H1 (cell line): ENCODE measurements at regions not wholly inside any gene's neighbourhood (a gene's known extent, or its start where the extent isn't known, plus 50 kb on each side); places are given as distances from the start of the nearest gene placed in this dataset.

Source experiments
- CTCF ChIA-PET: fragments of 300-600 bp; sonication (Branson Sonifier 250); formaldehyde crosslinking; loops from one replicate; lab custom pipeline; 2021; ENCODE audit not compliant: partially characterized antibody; lab: Charles Lee
- POLR2A ChIA-PET: fragments of 300-600 bp; sonication (Branson Sonifier 250); formaldehyde crosslinking; loops from one replicate; lab custom pipeline; 2021; ENCODE audit warnings: inconsistent platforms; ENCODE audit not compliant: partially characterized antibody; lab: Charles Lee
- DNase-seq, 2 experiments: peaks; one replicate each; pipeline versions ENCODE4 v3.0.0 to v3.0.0-alpha.2; 2010 to 2022; ENCODE audit warnings: low spot score in 2 of 2, low read depth in 1 of 2, mixed read lengths in 1 of 2
- FAIRE-seq: peaks from 2 replicates; lab custom pipeline; 2011; peaks lifted over from hg19 to GRCh38; lab: Jason Lieb, UNC
- H2AFZ ChIP-seq: 2 replicates; pipeline ENCODE4 v1.8.1; 2012; ENCODE audit warnings: low read length, inconsistent platforms
- H2AK5ac ChIP-seq: 2 replicates; pipeline ENCODE4 v1.6.1; 2013; ENCODE audit warnings: low read depth, low read length
- H2BK120ac ChIP-seq: replicated peaks from 2 replicates; pipeline ENCODE3; 2013; ENCODE audit warnings: low read depth, low read length, inconsistent platforms
- H2BK12ac ChIP-seq: 2 replicates; pipeline ENCODE4 v1.6.1; 2013; ENCODE audit warnings: low read depth, low read length
- H2BK15ac ChIP-seq: 2 replicates; pipeline ENCODE4 v1.6.1; 2013; ENCODE audit warnings: low read length
- H2BK20ac ChIP-seq: 2 replicates; pipeline ENCODE4 v1.6.1; 2013; ENCODE audit warnings: low read length
- H2BK5ac ChIP-seq: 2 replicates; pipeline ENCODE4 v1.6.1; 2013; ENCODE audit warnings: low read depth, low read length
- H3K14ac ChIP-seq: 2 replicates; pipeline ENCODE4 v1.6.1; 2013; ENCODE audit warnings: inconsistent platforms; ENCODE audit not compliant: insufficient read length
- H3K18ac ChIP-seq: 2 replicates; pipeline ENCODE4 v1.6.1; 2013; ENCODE audit warnings: low read length; ENCODE audit errors: extremely low read depth
- H3K23ac ChIP-seq: 2 replicates; pipeline ENCODE4 v1.6.1; 2013; ENCODE audit warnings: inconsistent platforms; ENCODE audit not compliant: insufficient read length
- H3K23me2 ChIP-seq: 2 replicates; pipeline ENCODE4 v1.6.1; 2013; ENCODE audit warnings: low read depth, low read length
- H3K27ac ChIP-seq: 2 replicates; pipeline ENCODE4 v1.6.1; 2011; ENCODE audit warnings: low read depth, low read length, inconsistent platforms
- H3K27me3 ChIP-seq, 4 experiments: replicated peaks in 1 of 4; 1 replicate in 1 of 4; 2 replicates in 3 of 4; pipeline versions ENCODE4 v1.6.1 to v1.8.1; 2011 to 2013; ENCODE audit warnings: low read length in 3 of 4, mild to moderate bottlenecking in 3 of 4, inconsistent platforms in 2 of 4, mixed read lengths in 2 of 4, moderate library complexity in 1 of 4; ENCODE audit not compliant: control insufficient read depth in 3 of 4, insufficient read depth in 3 of 4; ENCODE audit errors: extremely low read depth in 1 of 4
- H3K36me3 ChIP-seq, 4 experiments: 2 replicates each; pipeline versions ENCODE4 v1.6.1 to v1.8.1; 2011 to 2013; ENCODE audit warnings: mild to moderate bottlenecking in 4 of 4, low read length in 3 of 4, moderate library complexity in 2 of 4, control low read depth in 1 of 4, inconsistent platforms in 1 of 4; ENCODE audit not compliant: insufficient read depth in 4 of 4, control insufficient read depth in 2 of 4
- H3K4ac ChIP-seq: replicated peaks from 2 replicates; pipeline ENCODE3; 2013; ENCODE audit warnings: low read length, low read depth, mixed read lengths, inconsistent platforms; ENCODE audit not compliant: insufficient read length
- H3K4me1 ChIP-seq, 4 experiments: replicated peaks in 1 of 4; 1 replicate in 1 of 4; 2 replicates in 3 of 4; pipeline versions ENCODE4 v1.6.1 to v1.8.1; 2011 to 2013; ENCODE audit warnings: low read length in 3 of 4, inconsistent platforms in 2 of 4, mixed read lengths in 1 of 4; ENCODE audit not compliant: insufficient read depth in 4 of 4, control insufficient read depth in 3 of 4
- H3K4me2 ChIP-seq, 2 experiments: 2 replicates each; pipeline versions ENCODE4 v1.6.1 to v1.8.1; 2011 to 2013; ENCODE audit warnings: low read depth in 2 of 2, low read length in 2 of 2, control low read depth in 1 of 2, inconsistent platforms in 1 of 2, mild to moderate bottlenecking in 1 of 2; ENCODE audit not compliant: insufficient read depth in 1 of 2
- H3K4me3 ChIP-seq, 4 experiments: fragments of 200-600, 300-600 bp in 1 of 4; sonication (generic), shearing (Covaris generic), sonication (Bioruptor Twin) in 1 of 4; 2 replicates each; pipeline versions ENCODE4 v1.5.1 to v1.8.1; 2011 to 2016; ENCODE audit warnings: low read length in 4 of 4, low read depth in 3 of 4, control low read depth in 2 of 4, inconsistent platforms in 2 of 4, mild to moderate bottlenecking in 2 of 4, mixed read lengths in 1 of 4, moderate library complexity in 1 of 4; ENCODE audit not compliant: insufficient read depth in 2 of 4; ENCODE audit errors: extremely low read depth in 1 of 4
- H3K56ac ChIP-seq: replicated peaks from 2 replicates; pipeline ENCODE3; 2013; ENCODE audit warnings: low read depth, mild to moderate bottlenecking, mixed read lengths, low read length, inconsistent platforms; ENCODE audit not compliant: insufficient read length
- H3K79me1 ChIP-seq: 2 replicates; pipeline ENCODE4 v1.6.1; 2013; ENCODE audit warnings: low read depth, low read length, control low read depth
- H3K79me2 ChIP-seq, 2 experiments: 2 replicates each; pipeline versions ENCODE4 v1.6.1 to v1.8.1; 2012 to 2013; ENCODE audit warnings: low read length in 2 of 2, mild to moderate bottlenecking in 2 of 2, inconsistent platforms in 1 of 2; ENCODE audit not compliant: insufficient read depth in 2 of 2, control insufficient read depth in 1 of 2
- H3K9ac ChIP-seq, 4 experiments: replicated peaks in 1 of 4; 1 replicate in 1 of 4; 2 replicates in 3 of 4; pipeline versions ENCODE4 v1.6.1 to v1.8.1; 2011 to 2013; ENCODE audit warnings: low read depth in 3 of 4, low read length in 3 of 4, control low read depth in 2 of 4, mild to moderate bottlenecking in 2 of 4, moderate library complexity in 2 of 4, inconsistent platforms in 1 of 4; ENCODE audit errors: extremely low read depth in 1 of 4
- H3K9me3 ChIP-seq, 2 experiments: 2 replicates each; pipeline versions ENCODE4 v1.6.1 to v1.8.1; 2012 to 2013; ENCODE audit warnings: mild to moderate bottlenecking in 2 of 2, moderate library complexity in 2 of 2, control low read depth in 1 of 2, inconsistent platforms in 1 of 2, low read depth in 1 of 2, low read length in 1 of 2, mixed read lengths in 1 of 2; ENCODE audit not compliant: insufficient read depth in 2 of 2
- H4K20me1 ChIP-seq, 2 experiments: replicated peaks in 1 of 2; 2 replicates each; pipeline versions ENCODE3 to v1.8.1; 2011 to 2013; ENCODE audit warnings: inconsistent platforms in 2 of 2, low read length in 2 of 2, mild to moderate bottlenecking in 1 of 2; ENCODE audit not compliant: insufficient read depth in 2 of 2, control insufficient read depth in 1 of 2
- H4K5ac ChIP-seq: 2 replicates; pipeline ENCODE4 v1.6.1; 2013; ENCODE audit warnings: low read length, low read depth, mixed read lengths, inconsistent platforms; ENCODE audit not compliant: insufficient read length
- H4K8ac ChIP-seq: 2 replicates; pipeline ENCODE4 v1.8.0; 2013; ENCODE audit warnings: mild to moderate bottlenecking, moderate library complexity, low read length, inconsistent platforms; ENCODE audit not compliant: insufficient read depth; ENCODE audit errors: extremely low read depth
- H4K91ac ChIP-seq: replicated peaks from 2 replicates; pipeline ENCODE3; 2013; ENCODE audit warnings: low read length, mixed read lengths, inconsistent platforms; ENCODE audit not compliant: insufficient read length
- CTBP2 ChIP-seq: IDR thresholded peaks from 2 replicates; pipeline ENCODE4 v1.7.0; 2011; ENCODE audit warnings: borderline replicate concordance, mild to moderate bottlenecking, moderate library complexity, mixed read lengths, low read length; ENCODE audit not compliant: insufficient read depth, insufficient read length
- EGR1 ChIP-seq: IDR thresholded peaks from 2 replicates; pipeline ENCODE4 v1.6.1; 2011; ENCODE audit warnings: low read depth, low read length, borderline replicate concordance
- MAFK ChIP-seq: IDR thresholded peaks from 2 replicates; pipeline ENCODE4 v1.6.1; 2012; ENCODE audit warnings: low read depth, mild to moderate bottlenecking, improper control_type of control experiment, low read length
- RAD21 ChIP-seq, 2 experiments: IDR thresholded peaks in 1 of 2; conservative IDR thresholded peaks in 1 of 2; 2 replicates each; pipeline ENCODE4 v1.6.1; 2011; ENCODE audit warnings: low read depth in 2 of 2, low read length in 2 of 2, improper control_type of control experiment in 1 of 2, inconsistent platforms in 1 of 2, mild to moderate bottlenecking in 1 of 2, moderate library complexity in 1 of 2
- RFX5 ChIP-seq: IDR thresholded peaks from 2 replicates; pipeline ENCODE4 v1.6.1; 2011; ENCODE audit warnings: low read depth, low read length, improper control_type of control experiment, borderline replicate concordance
- RNF2 ChIP-seq: fragments of 200-900, 300-1000 bp; sonication (generic); IDR thresholded peaks from 2 replicates; pipeline ENCODE4 v1.7.1; 2016; ENCODE audit warnings: borderline replicate concordance, low read depth, mild to moderate bottlenecking, antibody characterized with exemption, low read length; ENCODE audit not compliant: poor library complexity, severe bottlenecking; ENCODE audit errors: missing control alignments
- RXRA ChIP-seq: IDR thresholded peaks from 2 replicates; pipeline ENCODE4 v1.6.1; 2011; ENCODE audit warnings: low read depth, mild to moderate bottlenecking, low read length, moderate library complexity; ENCODE audit not compliant: insufficient read depth
- SIX5 ChIP-seq: IDR thresholded peaks from 2 replicates; pipeline ENCODE4 v1.6.1; 2011; ENCODE audit warnings: mild to moderate bottlenecking, low read depth, low read length
- TAF7 ChIP-seq: optimal IDR thresholded peaks from 2 replicates; pipeline ENCODE3; 2011; ENCODE audit warnings: low read depth, mild to moderate bottlenecking, inconsistent platforms, low read length, moderate library complexity, borderline replicate concordance
- TF ChIP-seq, protein P1 (sequence below), 3 experiments: IDR thresholded peaks; 1 replicate in 2 of 3; 2 replicates in 1 of 3; pipeline versions ENCODE4 v1.5.1 to v1.6.1; 2011; ENCODE audit warnings: low read length in 3 of 3, mild to moderate bottlenecking in 3 of 3, inconsistent platforms in 2 of 3, low read depth in 1 of 3, moderate library complexity in 1 of 3; ENCODE audit not compliant: insufficient read depth in 1 of 3; ENCODE audit errors: control extremely low read depth in 1 of 3

DNA sequence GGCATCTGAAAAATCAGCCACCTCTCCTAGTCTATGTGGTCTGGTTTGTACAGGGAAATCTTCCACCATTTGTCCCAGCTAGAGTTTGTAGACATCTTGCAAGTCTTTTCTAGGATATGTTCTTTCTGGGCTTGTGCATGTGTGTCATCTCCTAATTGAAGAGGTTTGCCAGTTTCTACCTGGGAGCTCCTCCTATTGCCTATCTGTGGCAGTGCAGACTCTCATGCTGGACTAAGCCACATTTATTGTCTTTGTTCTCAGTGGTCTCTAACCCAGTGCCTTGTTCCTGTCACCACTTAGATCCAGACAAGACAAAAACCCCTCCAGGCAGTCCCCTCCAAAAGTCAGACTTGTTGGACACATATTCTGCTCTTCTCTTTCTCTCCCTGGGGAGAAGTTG, 72.0 kb upstream of the MRPS9 start:
- CTCF ChIA-PET: interaction anchor here (0.7 to 3.0 kb wide), 7 partner anchors 8 to 587 kb away, joined by 3 to 10 read pairs (median 3); no protein-coding TSS in a partner anchor
- H3K4me1 ChIP-seq: peaks cover 0 to 7% (median 2%) of the 10 kb centered on the region in 4 experiments; a peak in 5 of 7 replicates
- H2BK20ac ChIP-seq: no peak overlapping the region
- no peaks in the 10 kb centered on the region for H3K27me3 ChIP-seq
- peaks cover 0 to 5% of the 10 kb centered on the region in 2 experiments; a peak in 1 of 4 replicates for H3K9me3 ChIP-seq
- peak overlapping the region; percentile 52 for H2AFZ ChIP-seq
- FAIRE-seq (peak; percentile 42), DNase-seq (no peak)
- no peaks in the 10 kb centered on the region for H3K79me1 ChIP-seq
- H3K18ac ChIP-seq: no peak overlapping the region
- POLR2A ChIA-PET: no interaction called here
- H2BK12ac ChIP-seq: no peak overlapping the region
- no peak overlapping the region for H4K5ac ChIP-seq
- H3K56ac ChIP-seq: no peak overlapping the region
- H3K4me3 ChIP-seq: no peak overlapping the region
- no peaks in the 10 kb centered on the region for H4K20me1 ChIP-seq
- H2AK5ac ChIP-seq: no peak overlapping the region
- H2BK15ac ChIP-seq: no peak overlapping the region
- no peak overlapping the region for H2BK120ac ChIP-seq
- no peak overlapping the region for H3K23ac ChIP-seq
- H3K36me3 ChIP-seq: no peaks in the 10 kb centered on the region
- H3K27ac ChIP-seq: no peak overlapping the region
- no peak overlapping the region for H3K14ac ChIP-seq
- no peaks in the 10 kb centered on the region for H3K23me2 ChIP-seq
- no peak overlapping the region for H2BK5ac ChIP-seq
- H3K4ac ChIP-seq: no peak overlapping the region
- H4K8ac ChIP-seq: no peak overlapping the region
- H4K91ac ChIP-seq: no peak overlapping the region
- H3K79me2 ChIP-seq: no peaks in the 10 kb centered on the region
- no peak overlapping the region for H3K4me2 ChIP-seq
- H3K9ac ChIP-seq: no peak overlapping the region
- TF ChIP-seq, protein P1, sequence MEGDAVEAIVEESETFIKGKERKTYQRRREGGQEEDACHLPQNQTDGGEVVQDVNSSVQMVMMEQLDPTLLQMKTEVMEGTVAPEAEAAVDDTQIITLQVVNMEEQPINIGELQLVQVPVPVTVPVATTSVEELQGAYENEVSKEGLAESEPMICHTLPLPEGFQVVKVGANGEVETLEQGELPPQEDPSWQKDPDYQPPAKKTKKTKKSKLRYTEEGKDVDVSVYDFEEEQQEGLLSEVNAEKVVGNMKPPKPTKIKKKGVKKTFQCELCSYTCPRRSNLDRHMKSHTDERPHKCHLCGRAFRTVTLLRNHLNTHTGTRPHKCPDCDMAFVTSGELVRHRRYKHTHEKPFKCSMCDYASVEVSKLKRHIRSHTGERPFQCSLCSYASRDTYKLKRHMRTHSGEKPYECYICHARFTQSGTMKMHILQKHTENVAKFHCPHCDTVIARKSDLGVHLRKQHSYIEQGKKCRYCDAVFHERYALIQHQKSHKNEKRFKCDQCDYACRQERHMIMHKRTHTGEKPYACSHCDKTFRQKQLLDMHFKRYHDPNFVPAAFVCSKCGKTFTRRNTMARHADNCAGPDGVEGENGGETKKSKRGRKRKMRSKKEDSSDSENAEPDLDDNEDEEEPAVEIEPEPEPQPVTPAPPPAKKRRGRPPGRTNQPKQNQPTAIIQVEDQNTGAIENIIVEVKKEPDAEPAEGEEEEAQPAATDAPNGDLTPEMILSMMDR (IDR thresholded peaks at IDR 0.05; ENCODE audit: control extremely low read depth in 1 of 3, insufficient read depth in 1 of 3, low read depth in 1 of 3, low read length in 3 of 3): peak in 1 of 3 experiments; percentile 59; a peak in 2 of 4 replicates
- TF ChIP-seq RXRA: no peak
- TF ChIP-seq CTBP2: no peak
- TF ChIP-seq EGR1: 0 out of 2 replicates have a peak, but pooled peaks have one; percentile 15
- no peak for TF ChIP-seq TAF7
- no peak for TF ChIP-seq MAFK
- peak; percentile 24 to 38; a peak in 3 of 4 replicates for TF ChIP-seq RAD21 (IDR thresholded peaks at IDR 0.05 in 1 of 2, conservative IDR thresholded peaks at IDR 0.05 in 1 of 2; ENCODE audit: low read depth in 2 of 2, low read length in 2 of 2)
- TF ChIP-seq RNF2: no peak
- TF ChIP-seq SIX5: no peak
- TF ChIP-seq RFX5: no peak
